ENCODE measurements at regions not wholly inside any gene's neighbourhood (a gene's known extent, or its start where the extent isn't known, plus 50 kb on each side); places are given as distances from the start of the nearest gene placed in this dataset.

DNA sequence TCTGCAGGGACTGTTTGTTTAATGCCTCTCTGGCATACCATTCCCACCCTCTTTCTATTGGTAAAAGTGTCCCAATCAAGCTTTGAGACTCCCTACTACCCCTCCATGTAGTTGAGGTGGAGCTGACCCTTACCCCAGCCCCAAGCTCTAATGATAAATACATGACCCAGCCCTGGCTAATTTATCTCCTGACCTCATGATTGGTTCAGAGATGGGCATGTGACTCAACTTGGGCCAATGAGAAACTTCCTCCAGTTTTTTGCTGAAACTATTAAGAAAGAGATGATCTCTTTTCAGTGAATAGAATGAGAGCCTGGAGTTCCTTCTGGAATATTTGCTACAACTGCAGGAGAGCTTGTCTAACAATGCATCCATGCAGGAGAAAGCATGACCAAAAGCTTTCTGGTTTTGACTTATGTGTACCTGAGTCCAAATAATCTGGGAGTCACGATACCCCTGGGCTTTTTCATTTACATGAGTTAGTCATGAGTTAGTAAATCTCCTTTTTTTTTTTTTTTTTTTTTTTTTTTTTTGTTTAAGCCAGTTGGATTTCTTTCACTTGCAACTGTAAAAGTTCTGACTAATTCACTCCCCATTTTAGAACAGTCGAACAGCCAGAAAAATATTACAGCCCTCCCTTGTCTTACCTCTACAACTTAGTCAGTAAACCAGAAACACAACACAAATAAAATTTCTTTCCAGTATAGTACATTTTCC, 66.5 kb upstream of the TLK1 start:
- TF ChIP-seq POLR2A (IDR thresholded peaks at IDR 0.05; ENCODE audit: low read depth, low read length) (no peak), TAF1 (IDR thresholded peaks at IDR 0.05; ENCODE audit: borderline replicate concordance, low read depth, low read length) (no peak), POLR2AphosphoS5 (IDR thresholded peaks at IDR 0.05; ENCODE audit: low read depth, low read length) (no peak)

All from GM12892 (cell line).